ENCODE measurements at regions not wholly inside any gene's neighbourhood (a gene's known extent, or its start where the extent isn't known, plus 50 kb on each side); places are given as distances from the start of the nearest gene placed in this dataset.

- Histone ChIP-seq H3K79me2 (ENCODE audit: control insufficient read depth, insufficient read depth, low read length) (no peaks in the 10 kb centered on the region), H3K9ac (ENCODE audit: control insufficient read depth, insufficient read depth, low read length) (no peak overlapping the region), H3K36me3 (ENCODE audit: control insufficient read depth in 2 of 2, insufficient read depth in 2 of 2, low read length in 1 of 2) (no peaks in the 10 kb centered on the region), H2AFZ (ENCODE audit: control insufficient read depth, low read depth, low read length) (no peak overlapping the region), H3K4me2 (ENCODE audit: control insufficient read depth, insufficient read depth) (no peak overlapping the region), H3K4me1 (ENCODE audit: control insufficient read depth, insufficient read depth, low read length) (no peaks in the 10 kb centered on the region), H3K4me3 (no peak overlapping the region), H3K27ac (ENCODE audit: control insufficient read depth, insufficient read depth) (no peak overlapping the region), H4K20me1 (ENCODE audit: control insufficient read depth, insufficient read depth) (no peaks in the 10 kb centered on the region), H3K27me3 (replicated peaks in 1 of 2; ENCODE audit: control insufficient read depth in 2 of 2, insufficient read depth in 2 of 2, low read length in 1 of 2) (no peaks in the 10 kb centered on the region; a peak in 2 of 4 replicates), H3K9me3 (replicated peaks; ENCODE audit: control insufficient read depth, insufficient read depth, low read length) (no peaks in the 10 kb centered on the region)
- DNase-seq (ENCODE audit: low read depth, low spot score) (no peak), FAIRE-seq (no peak), ATAC-seq (no peak)
- WGBS (ENCODE audit: insufficient coverage, insufficient replicate concordance, low lambda C conversion rate, missing lambda C conversion rate): 0% methylated on average over 2 of the region's 2 CpGs
- CTCF ChIA-PET: no interaction called here
- in situ Hi-C loops (cut with MboI) (loop anchor here (5.0 kb wide), 1 partner anchor 48 kb away; no protein-coding TSS in a partner anchor), intact Hi-C loops (cut with micrococcal nuclease; ENCODE audit: unreplicated experiment) (no loop called here)
- no peak for TF ChIP-seq TARDBP (IDR thresholded peaks at IDR 0.05; ENCODE audit: borderline replicate concordance)
- no peak for TF ChIP-seq NFXL1 (IDR thresholded peaks at IDR 0.05; ENCODE audit: borderline replicate concordance)
- TF ChIP-seq BACH1 (IDR thresholded peaks at IDR 0.05; ENCODE audit: borderline replicate concordance): no peak
- no peak for TF ChIP-seq CBX5 (IDR thresholded peaks at IDR 0.05; ENCODE audit: low read depth)
- TF ChIP-seq, protein P1, sequence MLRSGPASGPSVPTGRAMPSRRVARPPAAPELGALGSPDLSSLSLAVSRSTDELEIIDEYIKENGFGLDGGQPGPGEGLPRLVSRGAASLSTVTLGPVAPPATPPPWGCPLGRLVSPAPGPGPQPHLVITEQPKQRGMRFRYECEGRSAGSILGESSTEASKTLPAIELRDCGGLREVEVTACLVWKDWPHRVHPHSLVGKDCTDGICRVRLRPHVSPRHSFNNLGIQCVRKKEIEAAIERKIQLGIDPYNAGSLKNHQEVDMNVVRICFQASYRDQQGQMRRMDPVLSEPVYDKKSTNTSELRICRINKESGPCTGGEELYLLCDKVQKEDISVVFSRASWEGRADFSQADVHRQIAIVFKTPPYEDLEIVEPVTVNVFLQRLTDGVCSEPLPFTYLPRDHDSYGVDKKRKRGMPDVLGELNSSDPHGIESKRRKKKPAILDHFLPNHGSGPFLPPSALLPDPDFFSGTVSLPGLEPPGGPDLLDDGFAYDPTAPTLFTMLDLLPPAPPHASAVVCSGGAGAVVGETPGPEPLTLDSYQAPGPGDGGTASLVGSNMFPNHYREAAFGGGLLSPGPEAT (IDR thresholded peaks at IDR 0.05; ENCODE audit: low read depth): no peak
- no peak for TF ChIP-seq ASH2L (IDR thresholded peaks at IDR 0.05; ENCODE audit: borderline replicate concordance, low read depth)
- TF ChIP-seq, protein P2, sequence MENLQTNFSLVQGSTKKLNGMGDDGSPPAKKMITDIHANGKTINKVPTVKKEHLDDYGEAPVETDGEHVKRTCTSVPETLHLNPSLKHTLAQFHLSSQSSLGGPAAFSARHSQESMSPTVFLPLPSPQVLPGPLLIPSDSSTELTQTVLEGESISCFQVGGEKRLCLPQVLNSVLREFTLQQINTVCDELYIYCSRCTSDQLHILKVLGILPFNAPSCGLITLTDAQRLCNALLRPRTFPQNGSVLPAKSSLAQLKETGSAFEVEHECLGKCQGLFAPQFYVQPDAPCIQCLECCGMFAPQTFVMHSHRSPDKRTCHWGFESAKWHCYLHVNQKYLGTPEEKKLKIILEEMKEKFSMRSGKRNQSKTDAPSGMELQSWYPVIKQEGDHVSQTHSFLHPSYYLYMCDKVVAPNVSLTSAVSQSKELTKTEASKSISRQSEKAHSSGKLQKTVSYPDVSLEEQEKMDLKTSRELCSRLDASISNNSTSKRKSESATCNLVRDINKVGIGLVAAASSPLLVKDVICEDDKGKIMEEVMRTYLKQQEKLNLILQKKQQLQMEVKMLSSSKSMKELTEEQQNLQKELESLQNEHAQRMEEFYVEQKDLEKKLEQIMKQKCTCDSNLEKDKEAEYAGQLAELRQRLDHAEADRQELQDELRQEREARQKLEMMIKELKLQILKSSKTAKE (IDR thresholded peaks at IDR 0.05; ENCODE audit: low read depth, poor library complexity, severe bottlenecking): no peak
- no peak for TF ChIP-seq PRDM15 (CRISPR knock-in tag; IDR thresholded peaks at IDR 0.05)
- no TSS peak for BruUV-seq (replicated peaks)
- SMC1A ChIA-PET (ENCODE audit: uncharacterized antibody, unreplicated experiment): no interaction called here
- RAD21 ChIA-PET (ENCODE audit: unreplicated experiment): no interaction called here
- POLR2A ChIA-PET: no interaction called here
Measured at GRCh38 chr2:120964819-120965218, 229.2 kb downstream of the GLI2 start.
